ENCODE measurements at regions not wholly inside any gene's neighbourhood (a gene's known extent, or its start where the extent isn't known, plus 50 kb on each side); places are given as distances from the start of the nearest gene placed in this dataset.

GRCh38 chr6:56837322-56837894 lies 117.5 kb upstream of the BEND6 start:
- Histone ChIP-seq H4K20me1 (ENCODE audit: insufficient read depth, low read length) (peaks cover 51% of the 10 kb centered on the region), H3K79me2 (ENCODE audit: insufficient read depth, low read length) (peaks cover 98% of the 10 kb centered on the region), H3K27ac (ENCODE audit: low read depth, low read length) (no peak overlapping the region), H3K4me1 (ENCODE audit: insufficient read depth, low read length) (peaks cover 10% of the 10 kb centered on the region), H2AFZ (ENCODE audit: low read depth, low read length) (no peak overlapping the region), H3K36me3 (ENCODE audit: insufficient read depth, low read length) (no peaks in the 10 kb centered on the region), H3K9ac (ENCODE audit: low read length) (no peak overlapping the region), H3K9me3 (ENCODE audit: insufficient read depth, low read depth, low read length) (no peaks in the 10 kb centered on the region), H3K4me3 (ENCODE audit: insufficient read depth, low read depth, low read length) (no peak overlapping the region), H3K27me3 (ENCODE audit: insufficient read depth, low read length) (no peaks in the 10 kb centered on the region), H3K4me2 (ENCODE audit: low read length) (no peak overlapping the region)
- H3K36me3 Mint-ChIP-seq (ENCODE audit: low read depth, unreplicated experiment) = peaks cover 2% of the 10 kb centered on the region
- TF ChIP-seq EZH2 (IDR thresholded peaks at IDR 0.05; ENCODE audit: insufficient read depth, low read length) = no peak
- TF ChIP-seq, protein P1, sequence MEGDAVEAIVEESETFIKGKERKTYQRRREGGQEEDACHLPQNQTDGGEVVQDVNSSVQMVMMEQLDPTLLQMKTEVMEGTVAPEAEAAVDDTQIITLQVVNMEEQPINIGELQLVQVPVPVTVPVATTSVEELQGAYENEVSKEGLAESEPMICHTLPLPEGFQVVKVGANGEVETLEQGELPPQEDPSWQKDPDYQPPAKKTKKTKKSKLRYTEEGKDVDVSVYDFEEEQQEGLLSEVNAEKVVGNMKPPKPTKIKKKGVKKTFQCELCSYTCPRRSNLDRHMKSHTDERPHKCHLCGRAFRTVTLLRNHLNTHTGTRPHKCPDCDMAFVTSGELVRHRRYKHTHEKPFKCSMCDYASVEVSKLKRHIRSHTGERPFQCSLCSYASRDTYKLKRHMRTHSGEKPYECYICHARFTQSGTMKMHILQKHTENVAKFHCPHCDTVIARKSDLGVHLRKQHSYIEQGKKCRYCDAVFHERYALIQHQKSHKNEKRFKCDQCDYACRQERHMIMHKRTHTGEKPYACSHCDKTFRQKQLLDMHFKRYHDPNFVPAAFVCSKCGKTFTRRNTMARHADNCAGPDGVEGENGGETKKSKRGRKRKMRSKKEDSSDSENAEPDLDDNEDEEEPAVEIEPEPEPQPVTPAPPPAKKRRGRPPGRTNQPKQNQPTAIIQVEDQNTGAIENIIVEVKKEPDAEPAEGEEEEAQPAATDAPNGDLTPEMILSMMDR (IDR thresholded peaks at IDR 0.05; ENCODE audit: insufficient read depth, low read depth, low read length) = no peak
- H3K4me1 Mint-ChIP-seq (ENCODE audit: low read depth, unreplicated experiment) = peaks cover 40% of the 10 kb centered on the region
- DNase-seq (ENCODE audit: low read depth) (no peak), FAIRE-seq (peak; percentile 13)
- H3K4me3 Mint-ChIP-seq (ENCODE audit: unreplicated experiment) = peak overlapping the region; percentile 2
- no peak overlapping the region for H3K27ac Mint-ChIP-seq (ENCODE audit: unreplicated experiment)
- no peaks in the 10 kb centered on the region for H3K9me3 Mint-ChIP-seq (ENCODE audit: unreplicated experiment)
- H3K27me3 Mint-ChIP-seq (ENCODE audit: low read depth, unreplicated experiment) = no peaks in the 10 kb centered on the region

DNA sequence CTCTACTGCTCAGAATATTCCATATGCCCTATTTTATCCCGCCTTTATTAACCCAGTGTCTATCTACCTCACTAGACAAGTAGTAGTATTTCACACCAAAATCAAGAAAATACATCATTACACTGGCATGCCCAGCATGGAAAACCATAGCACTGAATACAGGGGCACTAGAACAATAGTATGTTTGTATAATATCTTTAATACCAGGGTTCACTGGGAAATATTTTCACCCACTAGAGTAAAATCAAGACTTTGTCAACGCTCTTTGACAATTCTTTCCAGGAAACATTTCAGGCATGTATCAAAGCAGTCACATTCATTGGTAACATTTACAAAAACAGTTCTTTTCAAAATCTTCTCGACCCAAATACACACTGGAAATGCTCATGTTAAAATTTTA lies 119.3 kb upstream of the BEND6 start:
- H3K27ac ChIP-seq (ENCODE audit: low read depth, low read length) = no peak overlapping the region
- H3K27ac Mint-ChIP-seq (ENCODE audit: unreplicated experiment) = no peak overlapping the region
- H2AFZ ChIP-seq (ENCODE audit: low read depth, low read length) = no peak overlapping the region
- H3K36me3 ChIP-seq (ENCODE audit: insufficient read depth, low read length) = no peaks in the 10 kb centered on the region
- H3K27me3 Mint-ChIP-seq (ENCODE audit: low read depth, unreplicated experiment) = no peaks in the 10 kb centered on the region
- peaks cover 66% of the 10 kb centered on the region for H4K20me1 ChIP-seq (ENCODE audit: insufficient read depth, low read length)
- H3K9ac ChIP-seq (ENCODE audit: low read length) = no peak overlapping the region
- H3K9me3 Mint-ChIP-seq (ENCODE audit: unreplicated experiment) = no peaks in the 10 kb centered on the region
- no peak overlapping the region for H3K4me2 ChIP-seq (ENCODE audit: low read length)
- no peak overlapping the region for H3K4me3 ChIP-seq (ENCODE audit: insufficient read depth, low read depth, low read length)
- H3K4me1 ChIP-seq (ENCODE audit: insufficient read depth, low read length) = peaks cover 9% of the 10 kb centered on the region
- H3K36me3 Mint-ChIP-seq (ENCODE audit: low read depth, unreplicated experiment) = peaks cover 2% of the 10 kb centered on the region
- H3K9me3 ChIP-seq (ENCODE audit: insufficient read depth, low read depth, low read length) = no peaks in the 10 kb centered on the region
- FAIRE-seq = no peak
- peaks cover 98% of the 10 kb centered on the region for H3K79me2 ChIP-seq (ENCODE audit: insufficient read depth, low read length)
- peaks cover 49% of the 10 kb centered on the region for H3K4me1 Mint-ChIP-seq (ENCODE audit: low read depth, unreplicated experiment)
- TF ChIP-seq, protein P1 (IDR thresholded peaks at IDR 0.05; ENCODE audit: insufficient read depth, low read depth, low read length) = no peak
- no peak for TF ChIP-seq EZH2 (IDR thresholded peaks at IDR 0.05; ENCODE audit: insufficient read depth, low read length)
- no peak for DNase-seq (ENCODE audit: low read depth)
- no peaks in the 10 kb centered on the region for H3K27me3 ChIP-seq (ENCODE audit: insufficient read depth, low read length)
- no peak overlapping the region for H3K4me3 Mint-ChIP-seq (ENCODE audit: unreplicated experiment)

- TF ChIP-seq, protein P1 (IDR thresholded peaks at IDR 0.05; ENCODE audit: insufficient read depth, low read depth, low read length) = no peak
- TF ChIP-seq EZH2 (IDR thresholded peaks at IDR 0.05; ENCODE audit: insufficient read depth, low read length) = no peak
- Histone ChIP-seq H2AFZ (ENCODE audit: low read depth, low read length) (no peak overlapping the region), H3K9me3 (ENCODE audit: insufficient read depth, low read depth, low read length) (no peaks in the 10 kb centered on the region), H3K4me1 (ENCODE audit: insufficient read depth, low read length) (no peaks in the 10 kb centered on the region), H4K20me1 (ENCODE audit: insufficient read depth, low read length) (peaks cover 73% of the 10 kb centered on the region), H3K79me2 (ENCODE audit: insufficient read depth, low read length) (peaks cover 98% of the 10 kb centered on the region), H3K27me3 (ENCODE audit: insufficient read depth, low read length) (no peaks in the 10 kb centered on the region), H3K36me3 (ENCODE audit: insufficient read depth, low read length) (no peaks in the 10 kb centered on the region), H3K4me3 (ENCODE audit: insufficient read depth, low read depth, low read length) (no peak overlapping the region), H3K27ac (ENCODE audit: low read depth, low read length) (no peak overlapping the region), H3K9ac (ENCODE audit: low read length) (no peak overlapping the region), H3K4me2 (ENCODE audit: low read length) (no peak overlapping the region)
- peaks cover 2% of the 10 kb centered on the region for H3K36me3 Mint-ChIP-seq (ENCODE audit: low read depth, unreplicated experiment)
- H3K4me3 Mint-ChIP-seq (ENCODE audit: unreplicated experiment) = no peak overlapping the region
- FAIRE-seq (no peak), DNase-seq (ENCODE audit: low read depth) (no peak)
- no peaks in the 10 kb centered on the region for H3K9me3 Mint-ChIP-seq (ENCODE audit: unreplicated experiment)
- H3K4me1 Mint-ChIP-seq (ENCODE audit: low read depth, unreplicated experiment) = peaks cover 50% of the 10 kb centered on the region
- no peak overlapping the region for H3K27ac Mint-ChIP-seq (ENCODE audit: unreplicated experiment)
- no peaks in the 10 kb centered on the region for H3K27me3 Mint-ChIP-seq (ENCODE audit: low read depth, unreplicated experiment)
Measured at GRCh38 chr6:56833873-56834272, 121.0 kb upstream of the BEND6 start.

All from astrocyte (in vitro differentiated cells and primary cell).